HG02759 (cell line): ENCODE measurements at regions not wholly inside any gene's neighbourhood (a gene's known extent, or its start where the extent isn't known, plus 50 kb on each side); places are given as distances from the start of the nearest gene placed in this dataset.
"Not testable (repeated sequence)": the region's sequence is repeated elsewhere in the genome, so short reads cannot be mapped to it uniquely, and the experiment has no call there.

ENCODE experiments used
- ATAC-seq: cut with Tn5 transposase; IDR thresholded peaks from one replicate; pipeline ENCODE4 v1.9.1; 2021; ENCODE audit warnings: mild to moderate bottlenecking, moderate library complexity; ENCODE audit not compliant: unreplicated experiment

- no peak for ATAC-seq
These were observed 557.0 kb upstream of the GNPDA2 start for GRCh38 chr4:45283352-45283751.

DNA sequence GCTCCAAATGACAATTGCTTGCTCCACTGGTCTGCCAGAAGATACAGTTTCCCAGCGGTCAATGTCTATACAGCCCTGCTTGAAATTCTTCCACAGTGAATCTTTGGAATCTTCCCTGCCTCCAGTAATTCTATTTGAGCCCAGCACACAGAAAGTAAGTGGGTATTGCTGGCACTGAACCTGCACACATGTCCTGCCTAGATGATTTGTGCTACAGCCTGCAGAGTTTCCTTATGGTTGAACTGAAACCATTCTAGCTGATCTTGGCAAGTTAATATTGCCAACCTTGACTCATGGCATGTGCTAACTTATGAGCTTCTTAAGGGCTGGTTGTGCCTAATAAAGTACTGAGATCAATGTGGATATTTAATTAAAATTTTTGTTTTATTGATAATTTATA is 553.8 kb upstream of the GNPDA2 start:
- ATAC-seq = no peak

DNA sequence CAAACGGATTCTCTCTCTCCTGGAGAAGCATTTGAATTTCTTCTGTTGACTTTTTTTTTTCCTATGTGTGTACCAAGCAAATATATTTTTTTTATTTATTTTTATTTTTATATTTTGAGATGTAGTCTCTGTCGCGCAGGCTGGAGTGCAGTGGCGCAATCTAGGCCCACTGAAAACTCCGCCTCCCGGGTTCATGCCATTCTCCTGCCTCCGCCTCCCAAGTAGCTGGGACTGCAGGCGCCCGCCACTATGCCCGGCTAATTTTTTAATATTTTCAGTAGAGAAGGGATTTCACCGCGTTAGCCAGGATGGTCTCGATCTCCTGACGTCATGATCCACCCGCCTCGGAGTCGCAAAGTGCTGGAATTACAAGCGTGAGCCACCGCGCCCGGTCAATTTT is 549.5 kb upstream of the GNPDA2 start:
- ATAC-seq = no peak

- not testable (repeated sequence) for ATAC-seq
These were observed 521.8 kb upstream of the GNPDA2 start for GRCh38 chr4:45248106-45248505.

GRCh38 chr4:45241976-45242375 is 515.6 kb upstream of the GNPDA2 start:
- no peak for ATAC-seq

DNA sequence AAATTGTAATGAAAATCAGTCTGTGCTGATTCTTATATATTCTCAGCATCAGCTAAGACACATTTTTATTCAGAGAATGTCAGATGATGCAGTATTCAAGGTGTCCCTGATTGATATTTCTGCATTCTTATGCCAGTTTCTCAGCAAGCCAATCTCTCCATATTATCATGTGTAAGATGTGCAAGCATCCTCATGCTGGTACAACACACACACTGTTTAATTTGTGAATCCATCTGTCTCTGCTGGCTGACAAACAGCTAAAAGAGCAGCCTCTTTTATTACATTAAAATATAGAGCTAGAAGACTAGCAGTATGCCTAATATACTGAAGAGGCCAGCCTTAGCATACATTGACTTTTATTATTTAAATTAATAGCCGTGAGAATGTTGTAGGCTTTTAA is 502.9 kb upstream of the GNPDA2 start:
- ATAC-seq = no peak

GRCh38 chr4:45215976-45216542 is 489.7 kb upstream of the GNPDA2 start:
- ATAC-seq = no peak

GRCh38 chr4:45208476-45208875 is 482.1 kb upstream of the GNPDA2 start:
- ATAC-seq = not testable (repeated sequence)

GRCh38 chr4:45207864-45208331 is 481.5 kb upstream of the GNPDA2 start:
- ATAC-seq = not testable (repeated sequence)

DNA sequence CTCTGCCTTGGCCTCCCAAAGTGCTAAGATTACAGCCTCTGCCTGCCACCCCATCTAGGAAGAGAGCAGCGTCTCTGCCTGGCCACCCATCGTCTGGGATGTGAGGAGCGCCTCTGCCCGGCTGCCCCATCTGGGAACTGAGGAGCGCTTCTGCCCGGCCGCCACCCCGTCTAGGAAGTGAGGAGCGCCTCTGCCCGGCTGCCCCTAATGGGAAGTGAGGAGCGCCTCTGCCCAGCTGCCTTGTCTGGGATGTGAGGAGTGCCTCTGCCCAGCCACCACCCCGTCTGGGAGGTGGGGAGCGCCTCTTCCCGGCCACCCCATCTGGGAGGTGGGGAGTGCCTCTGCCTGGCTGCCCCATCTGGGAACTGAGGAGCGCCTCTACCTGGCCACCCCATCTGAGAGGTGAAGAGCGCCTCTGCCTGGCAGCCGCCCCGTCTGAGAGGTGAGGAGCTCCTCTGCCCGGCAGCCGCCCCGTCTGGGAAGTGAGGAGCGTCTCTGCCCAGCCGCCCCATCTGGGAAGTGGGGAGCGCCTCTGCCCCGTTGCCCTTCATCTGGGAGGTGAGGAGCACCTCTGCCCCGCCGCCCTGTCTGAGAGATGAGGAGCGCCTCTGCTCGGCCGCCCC is 481.0 kb upstream of the GNPDA2 start:
- ATAC-seq = not testable (repeated sequence)

DNA sequence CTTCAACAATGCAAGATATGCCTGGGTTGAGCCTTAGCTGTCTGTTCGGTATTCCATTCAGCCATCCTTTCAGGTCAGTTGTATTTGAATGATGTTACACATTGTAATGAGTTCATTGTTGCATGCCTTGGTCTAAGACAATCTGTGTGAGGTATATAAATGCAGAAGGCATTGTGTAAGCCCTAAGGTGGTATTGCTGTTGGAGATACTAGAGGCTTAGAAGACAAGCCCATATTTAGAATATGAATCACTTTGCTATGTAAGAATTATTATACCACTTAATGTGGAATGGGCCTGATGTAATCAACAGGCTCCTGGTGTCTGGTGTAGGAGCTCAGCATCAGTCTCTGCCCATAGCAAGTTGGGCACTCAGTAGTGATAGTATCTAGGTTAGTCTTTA is 473.4 kb upstream of the GNPDA2 start:
- no peak for ATAC-seq

DNA sequence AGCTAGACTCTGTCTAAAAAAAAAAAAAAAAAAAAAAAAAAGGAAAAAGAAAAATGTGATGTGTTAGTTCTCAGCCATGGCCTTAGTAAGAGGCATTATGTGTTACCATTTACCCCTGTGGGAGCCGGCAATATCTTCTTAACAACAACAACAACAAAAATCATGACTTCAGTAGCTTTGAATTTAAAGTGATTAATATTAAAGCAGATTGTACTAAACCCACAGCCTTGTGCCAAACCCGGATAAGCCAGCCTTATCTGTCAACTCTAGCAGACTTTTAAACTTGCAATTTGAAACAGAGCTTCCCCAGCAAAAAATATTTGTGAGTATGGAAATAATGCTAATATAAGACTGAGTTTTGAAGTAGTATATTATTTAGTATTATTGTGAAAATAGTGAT is 462.1 kb upstream of the GNPDA2 start:
- no peak for ATAC-seq

DNA sequence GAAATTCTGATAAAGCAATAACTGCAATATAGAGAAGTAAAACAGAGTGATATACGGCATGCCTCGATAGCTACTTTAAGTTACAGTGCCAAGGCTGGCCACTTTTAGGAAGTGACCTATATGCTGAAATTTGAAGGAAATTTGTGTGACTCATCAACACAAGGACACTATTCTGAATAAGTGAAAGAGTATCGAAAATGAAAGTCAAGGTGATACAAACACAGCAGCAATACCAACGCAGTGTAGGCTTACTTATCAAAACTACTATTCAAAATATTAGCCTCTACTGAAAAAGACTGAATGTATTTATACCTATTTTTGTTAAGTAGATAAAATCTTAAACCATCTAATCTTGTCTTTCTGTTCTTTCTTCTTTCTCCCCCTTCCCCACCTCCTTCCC is 459.9 kb upstream of the GNPDA2 start:
- ATAC-seq = no peak

DNA sequence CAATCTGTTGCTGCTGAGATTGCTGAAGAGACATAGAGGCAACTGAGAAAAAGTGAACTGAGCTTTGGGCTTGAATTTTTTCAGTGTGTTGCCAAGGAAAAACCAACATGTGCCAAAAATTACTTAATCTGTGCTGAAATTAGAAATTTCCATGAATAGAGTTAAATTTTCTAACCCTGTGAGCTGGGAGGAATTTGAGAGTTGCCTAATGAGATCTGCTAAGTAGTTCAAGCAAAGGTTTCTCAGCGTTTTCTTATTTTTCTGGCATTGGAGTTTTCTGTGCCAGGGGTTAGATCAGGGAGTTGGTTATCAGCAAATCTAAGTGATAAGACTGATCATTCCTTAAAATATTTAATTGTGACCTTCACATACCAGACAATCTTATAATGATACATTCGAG is 457.5 kb upstream of the GNPDA2 start:
- ATAC-seq = no peak

DNA sequence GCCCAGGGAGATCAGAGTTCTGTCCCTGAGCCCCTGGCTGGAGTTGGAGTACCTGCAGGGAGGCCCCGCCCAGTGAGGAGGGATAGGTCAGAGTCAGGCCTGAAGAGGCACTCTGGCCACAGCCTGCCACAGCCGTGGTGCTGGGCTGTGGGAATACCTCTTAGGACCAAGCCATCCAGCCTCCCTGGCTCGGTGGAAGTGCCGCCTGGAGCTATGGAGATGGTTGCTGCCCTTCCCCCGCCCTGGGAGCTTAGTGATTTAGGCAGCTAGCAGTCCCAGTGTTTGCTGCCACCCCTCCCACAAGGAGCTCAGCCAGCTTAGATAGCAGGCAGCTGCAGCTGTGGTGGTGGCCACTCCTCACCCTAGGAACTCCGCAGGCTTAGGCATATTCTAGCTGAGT is 446.3 kb upstream of the GNPDA2 start:
- ATAC-seq = no peak

DNA sequence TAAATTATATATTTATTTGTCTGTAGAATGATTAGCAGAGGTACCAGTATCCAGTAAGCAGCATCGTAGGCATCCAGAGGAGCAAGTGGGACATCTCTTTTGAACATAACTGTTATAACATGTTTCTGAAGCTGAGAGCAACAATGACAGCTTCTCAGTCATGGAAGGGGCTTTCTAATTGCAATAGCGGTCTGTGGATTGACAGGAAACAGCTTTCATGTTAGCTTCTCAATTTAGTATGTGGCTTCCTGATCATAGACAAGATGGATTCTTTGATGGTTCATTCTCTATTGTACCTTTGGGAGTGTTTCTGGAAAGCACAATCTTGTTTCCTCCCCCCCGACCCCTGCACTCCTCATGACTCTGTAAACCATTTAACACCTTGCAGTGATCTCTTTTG is 434.6 kb upstream of the GNPDA2 start:
- ATAC-seq = no peak

- no peak for ATAC-seq
These were observed 428.9 kb upstream of the GNPDA2 start for GRCh38 chr4:45155081-45155777.

DNA sequence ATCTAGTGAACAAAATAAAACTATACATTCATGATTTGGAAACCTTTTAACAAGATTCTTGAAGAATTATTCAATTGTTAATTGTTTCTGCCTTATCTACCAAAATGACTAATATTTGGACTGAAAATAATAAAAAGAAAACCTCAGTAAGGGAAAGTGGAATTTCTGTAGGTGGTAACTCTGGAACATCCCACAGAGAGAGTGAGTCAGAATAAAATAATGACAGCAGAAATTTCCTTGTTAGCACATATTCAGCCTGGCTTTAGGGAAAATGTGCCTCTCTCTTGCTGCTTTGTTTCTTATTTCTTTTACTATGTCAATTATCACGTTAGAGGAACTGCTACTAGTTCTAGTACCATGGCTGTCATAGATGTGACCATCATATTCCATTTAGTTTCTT is 421.5 kb upstream of the GNPDA2 start:
- no peak for ATAC-seq

- ATAC-seq = no peak
These were observed 404.7 kb upstream of the GNPDA2 start for GRCh38 chr4:45131020-45131419.

DNA sequence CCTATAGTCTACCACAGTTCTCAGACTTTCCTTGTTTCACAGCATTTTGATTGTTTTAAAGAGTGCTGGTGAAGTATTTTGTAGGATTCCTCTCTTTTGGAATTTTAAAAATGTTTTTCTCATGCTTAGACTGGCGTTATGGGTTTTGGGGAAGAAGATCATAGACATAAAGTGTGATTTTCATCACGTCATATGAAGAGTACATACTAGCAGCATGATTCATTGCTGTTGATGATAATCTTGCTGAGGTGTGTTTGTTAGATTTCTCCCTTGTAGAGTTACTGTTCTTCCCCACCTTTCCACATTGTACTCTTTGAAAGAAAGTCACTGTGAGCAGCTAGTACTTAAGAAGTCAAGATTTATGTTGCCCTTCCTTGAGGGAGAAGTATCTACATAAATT is 396.1 kb upstream of the GNPDA2 start:
- ATAC-seq = no peak

DNA sequence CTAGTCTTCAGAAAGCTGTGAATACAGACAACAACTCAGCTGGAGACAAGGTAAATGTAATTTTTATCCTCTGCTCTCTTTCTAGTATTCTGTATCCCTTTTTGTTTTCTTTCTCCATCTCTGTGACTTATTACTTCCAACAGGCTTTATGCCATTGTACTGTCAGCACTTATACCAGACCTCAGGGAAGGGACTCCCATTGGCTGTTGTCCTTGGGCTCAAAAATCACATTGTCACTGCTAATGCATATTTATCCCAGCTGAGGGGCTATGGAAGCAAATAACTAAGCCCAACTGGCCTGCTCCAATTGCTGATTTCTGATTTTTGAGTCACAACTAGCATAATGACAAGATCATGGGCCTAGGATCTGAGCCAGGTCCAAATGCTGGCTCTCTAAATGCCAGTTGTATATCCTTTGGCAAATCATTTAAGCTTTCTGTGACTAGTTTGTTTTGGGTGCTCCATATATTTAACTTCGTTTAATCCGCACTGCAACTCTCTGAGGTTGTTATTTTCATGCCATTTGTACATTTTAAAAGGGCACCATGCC is 395.1 kb upstream of the GNPDA2 start:
- no peak for ATAC-seq

GRCh38 chr4:45120163-45120562 is 393.8 kb upstream of the GNPDA2 start:
- ATAC-seq = peak; percentile 74
